Endothelial cell of umbilical vein (primary cell): ENCODE measurements at regions not wholly inside any gene's neighbourhood (a gene's known extent, or its start where the extent isn't known, plus 50 kb on each side); places are given as distances from the start of the nearest gene placed in this dataset.

Experiments
- EZH2 ChIP-seq: IDR thresholded peaks from 2 replicates; pipeline ENCODE4 v1.6.1; 2012; ENCODE audit warnings: borderline replicate concordance, low read depth, mild to moderate bottlenecking, moderate library complexity, low read length, inconsistent platforms; ENCODE audit not compliant: severe bottlenecking
- GATA2 ChIP-seq: IDR thresholded peaks from 2 replicates; pipeline ENCODE4 v1.7.0; 2011; ENCODE audit warnings: low read depth, mild to moderate bottlenecking, moderate library complexity, mixed read lengths, low read length; ENCODE audit not compliant: insufficient read length, insufficient read depth
- JUN ChIP-seq: IDR thresholded peaks from 2 replicates; pipeline ENCODE4 v1.6.1; 2011; ENCODE audit warnings: borderline replicate concordance, low read depth; ENCODE audit not compliant: insufficient read length, insufficient read depth
- MYC ChIP-seq: IDR thresholded peaks from one replicate; pipeline ENCODE4 v1.6.1; 2011; ENCODE audit warnings: mild to moderate bottlenecking, low read depth, low read length
- POLR2A ChIP-seq: IDR thresholded peaks from 2 replicates; pipeline ENCODE4 v1.6.1; 2012; ENCODE audit warnings: low read depth, mild to moderate bottlenecking, control low read depth, low read length
- POLR2AphosphoS5 ChIP-seq: IDR thresholded peaks from 2 replicates; pipeline ENCODE4 v1.6.1; 2012; ENCODE audit warnings: low read depth, mild to moderate bottlenecking, control low read depth, low read length, moderate library complexity; ENCODE audit not compliant: insufficient read depth
- TF ChIP-seq, protein P1 (sequence below), 2 donors: IDR thresholded peaks; 1 replicate in 1 of 2; 2 replicates in 1 of 2; pipeline ENCODE4 v1.5.1; 2011; ENCODE audit warnings: low read length in 2 of 2, mild to moderate bottlenecking in 2 of 2, moderate library complexity in 2 of 2, control low read depth in 1 of 2, inconsistent platforms in 1 of 2, low read depth in 1 of 2; ENCODE audit not compliant: insufficient read depth in 1 of 2; ENCODE audit errors: extremely low read depth in 1 of 2

DNA sequence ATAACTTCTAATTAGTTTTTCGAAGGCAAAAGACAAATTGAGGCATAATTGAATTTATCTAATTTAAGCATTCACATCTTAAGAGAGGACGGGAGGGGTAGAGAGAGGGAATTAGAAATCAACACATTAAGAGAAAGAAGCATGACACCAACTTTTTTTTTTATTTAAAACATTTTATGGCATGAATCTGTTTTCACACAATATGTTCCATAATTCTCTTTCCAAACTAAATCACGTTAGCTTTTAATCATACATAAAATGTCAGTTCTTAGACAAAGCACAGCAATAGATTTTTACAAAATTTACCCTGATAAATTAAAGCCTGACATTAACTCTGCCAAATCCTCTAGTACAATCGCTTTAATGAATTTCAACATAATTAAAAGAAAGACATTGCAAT is 600.8 kb upstream of the ROBO1 start:
- TF ChIP-seq, protein P1, sequence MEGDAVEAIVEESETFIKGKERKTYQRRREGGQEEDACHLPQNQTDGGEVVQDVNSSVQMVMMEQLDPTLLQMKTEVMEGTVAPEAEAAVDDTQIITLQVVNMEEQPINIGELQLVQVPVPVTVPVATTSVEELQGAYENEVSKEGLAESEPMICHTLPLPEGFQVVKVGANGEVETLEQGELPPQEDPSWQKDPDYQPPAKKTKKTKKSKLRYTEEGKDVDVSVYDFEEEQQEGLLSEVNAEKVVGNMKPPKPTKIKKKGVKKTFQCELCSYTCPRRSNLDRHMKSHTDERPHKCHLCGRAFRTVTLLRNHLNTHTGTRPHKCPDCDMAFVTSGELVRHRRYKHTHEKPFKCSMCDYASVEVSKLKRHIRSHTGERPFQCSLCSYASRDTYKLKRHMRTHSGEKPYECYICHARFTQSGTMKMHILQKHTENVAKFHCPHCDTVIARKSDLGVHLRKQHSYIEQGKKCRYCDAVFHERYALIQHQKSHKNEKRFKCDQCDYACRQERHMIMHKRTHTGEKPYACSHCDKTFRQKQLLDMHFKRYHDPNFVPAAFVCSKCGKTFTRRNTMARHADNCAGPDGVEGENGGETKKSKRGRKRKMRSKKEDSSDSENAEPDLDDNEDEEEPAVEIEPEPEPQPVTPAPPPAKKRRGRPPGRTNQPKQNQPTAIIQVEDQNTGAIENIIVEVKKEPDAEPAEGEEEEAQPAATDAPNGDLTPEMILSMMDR (IDR thresholded peaks at IDR 0.05; ENCODE audit: extremely low read depth in 1 of 2, insufficient read depth in 1 of 2, low read depth in 1 of 2, low read length in 2 of 2), result no peak
- TF ChIP-seq POLR2AphosphoS5 (no peak), POLR2A (no peak), JUN (no peak), EZH2 (no peak), MYC (no peak), GATA2 (no peak)
